HEK293T (cell line): ENCODE measurements at regions not wholly inside any gene's neighbourhood (a gene's known extent, or its start where the extent isn't known, plus 50 kb on each side); places are given as distances from the start of the nearest gene placed in this dataset.

Source experiments
- CTCF ChIA-PET: fragments of 350-600 bp; formaldehyde crosslinking; extraction: SDS; loops from one replicate; lab custom pipeline; 2021; ENCODE audit warnings: antibody characterized with exemption, inconsistent platforms; lab: Yijun Ruan, JAX
- POLR2A ChIA-PET: fragments of 350-600 bp; formaldehyde crosslinking; extraction: SDS; loops from one replicate; lab custom pipeline; 2020; ENCODE audit warnings: antibody characterized with exemption, inconsistent platforms; lab: Yijun Ruan, JAX
- DNase-seq: peaks from one replicate; pipeline ENCODE4 v3.0.0; 2012; ENCODE audit warnings: mixed read lengths; ENCODE audit errors: extremely low spot score
- ARNT ChIP-seq: fragments of 450-650 bp; IDR thresholded peaks from 2 replicates; pipeline ENCODE4 v1.6.1; 2017; ENCODE audit warnings: mild to moderate bottlenecking
- BHLHE40 ChIP-seq: fragments of 450-650 bp; IDR thresholded peaks from 2 replicates; pipeline ENCODE4 v1.6.1; 2016; ENCODE audit warnings: mild to moderate bottlenecking, moderate library complexity, borderline replicate concordance
- CTBP1 ChIP-seq: fragments of 450-650 bp; IDR thresholded peaks from 2 replicates; pipeline ENCODE4 v1.6.1; 2016; ENCODE audit warnings: borderline replicate concordance
- ELF4 ChIP-seq: fragments of 450-650 bp; IDR thresholded peaks from 2 replicates; pipeline ENCODE4 v1.6.1; 2017; ENCODE audit warnings: antibody characterized with exemption
- FOXA1 ChIP-seq: fragments of 450-650 bp; IDR thresholded peaks from 2 replicates; pipeline ENCODE4 v1.6.1; 2016; ENCODE audit warnings: mild to moderate bottlenecking
- FOXK2 ChIP-seq: fragments of 450-650 bp; IDR thresholded peaks from 2 replicates; pipeline ENCODE4 v1.6.1; 2016; ENCODE audit warnings: mild to moderate bottlenecking
- FOXM1 ChIP-seq: fragments of 450-650 bp; IDR thresholded peaks from 2 replicates; pipeline ENCODE4 v1.6.1; 2017; ENCODE audit warnings: mild to moderate bottlenecking, borderline replicate concordance
- HDGF ChIP-seq: fragments of 450-650 bp; IDR thresholded peaks from 2 replicates; pipeline ENCODE4 v1.6.1; 2017; ENCODE audit warnings: antibody characterized with exemption, borderline replicate concordance
- L3MBTL2 ChIP-seq: fragments of 450-650 bp; conservative IDR thresholded peaks from 2 replicates; pipeline ENCODE4 v1.6.1; 2016; ENCODE audit warnings: mild to moderate bottlenecking
- LEF1 ChIP-seq: fragments of 450-650 bp; IDR thresholded peaks from 2 replicates; pipeline ENCODE4 v1.6.1; 2017; ENCODE audit warnings: mild to moderate bottlenecking, borderline replicate concordance
- NFRKB ChIP-seq: fragments of 450-650 bp; IDR thresholded peaks from 2 replicates; pipeline ENCODE4 v1.6.1; 2016; ENCODE audit warnings: mild to moderate bottlenecking, moderate library complexity
- SP1 ChIP-seq: fragments of 450-650 bp; IDR thresholded peaks from 2 replicates; pipeline ENCODE4 v1.6.1; 2017
- SUZ12 ChIP-seq: fragments of 450-650 bp; IDR thresholded peaks from 2 replicates; pipeline ENCODE4 v1.6.1; 2016; ENCODE audit warnings: mild to moderate bottlenecking
- TARDBP ChIP-seq: fragments of 450-650 bp; IDR thresholded peaks from 2 replicates; pipeline ENCODE4 v1.6.1; 2016
- ZNF384 ChIP-seq: fragments of 450-650 bp; IDR thresholded peaks from 2 replicates; pipeline ENCODE4 v1.6.1; 2016
- TF ChIP-seq, protein P1 (sequence below): fragments of 450-650 bp; IDR thresholded peaks from 2 replicates; pipeline ENCODE4 v1.6.1; 2016

DNA sequence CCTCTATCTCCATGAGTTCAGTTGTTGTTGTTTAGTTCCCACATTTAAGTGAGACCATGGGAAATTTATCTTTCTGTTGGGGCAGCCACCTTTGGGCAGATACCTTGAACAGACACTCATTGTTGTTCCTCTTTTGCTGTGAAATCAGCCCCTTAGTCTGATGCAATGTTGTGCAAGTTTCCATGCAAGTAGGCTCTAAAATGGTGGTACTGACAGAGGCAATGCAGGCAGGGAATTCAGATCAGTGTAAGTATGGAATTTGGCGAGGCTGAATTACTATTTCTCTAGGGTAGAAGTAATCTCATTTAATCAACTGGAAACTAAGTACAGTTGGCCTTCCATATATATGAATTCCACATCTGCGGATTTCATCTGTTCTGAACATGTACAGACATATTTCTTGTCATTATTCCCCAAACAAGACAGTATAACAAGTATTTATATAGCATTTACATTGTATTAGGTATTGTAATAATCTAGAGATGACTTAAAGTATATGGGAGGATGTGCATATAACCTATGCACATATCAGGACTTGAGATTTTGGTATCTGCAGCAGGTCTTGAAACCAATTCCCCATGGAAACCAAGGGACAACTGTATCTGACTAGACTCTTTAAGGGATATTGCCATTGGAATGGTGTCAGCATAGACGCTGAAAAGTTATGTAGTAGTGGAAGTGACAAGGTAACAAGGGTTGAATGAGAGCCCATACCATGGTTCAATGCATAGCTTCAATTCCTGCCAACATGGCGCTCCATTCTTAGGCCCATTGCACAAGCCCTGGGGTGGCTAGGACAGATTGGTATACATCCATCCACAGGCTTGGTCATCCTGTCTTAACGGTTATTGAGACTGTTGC, 281.5 kb upstream of the HTR2A start:
- CTCF ChIA-PET = no interaction called here
- POLR2A ChIA-PET = no interaction called here
- TF ChIP-seq CTBP1 = no peak
- no peak for TF ChIP-seq ELF4
- TF ChIP-seq, protein P1, sequence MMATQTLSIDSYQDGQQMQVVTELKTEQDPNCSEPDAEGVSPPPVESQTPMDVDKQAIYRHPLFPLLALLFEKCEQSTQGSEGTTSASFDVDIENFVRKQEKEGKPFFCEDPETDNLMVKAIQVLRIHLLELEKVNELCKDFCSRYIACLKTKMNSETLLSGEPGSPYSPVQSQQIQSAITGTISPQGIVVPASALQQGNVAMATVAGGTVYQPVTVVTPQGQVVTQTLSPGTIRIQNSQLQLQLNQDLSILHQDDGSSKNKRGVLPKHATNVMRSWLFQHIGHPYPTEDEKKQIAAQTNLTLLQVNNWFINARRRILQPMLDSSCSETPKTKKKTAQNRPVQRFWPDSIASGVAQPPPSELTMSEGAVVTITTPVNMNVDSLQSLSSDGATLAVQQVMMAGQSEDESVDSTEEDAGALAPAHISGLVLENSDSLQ = no peak
- TF ChIP-seq NFRKB = no peak
- no peak for TF ChIP-seq SUZ12
- TF ChIP-seq FOXA1 = no peak
- no peak for TF ChIP-seq ARNT
- no peak for TF ChIP-seq LEF1
- no peak for TF ChIP-seq TARDBP
- TF ChIP-seq L3MBTL2 = no peak
- TF ChIP-seq FOXM1 = no peak
- no peak for TF ChIP-seq ZNF384
- no peak for TF ChIP-seq BHLHE40

DNA sequence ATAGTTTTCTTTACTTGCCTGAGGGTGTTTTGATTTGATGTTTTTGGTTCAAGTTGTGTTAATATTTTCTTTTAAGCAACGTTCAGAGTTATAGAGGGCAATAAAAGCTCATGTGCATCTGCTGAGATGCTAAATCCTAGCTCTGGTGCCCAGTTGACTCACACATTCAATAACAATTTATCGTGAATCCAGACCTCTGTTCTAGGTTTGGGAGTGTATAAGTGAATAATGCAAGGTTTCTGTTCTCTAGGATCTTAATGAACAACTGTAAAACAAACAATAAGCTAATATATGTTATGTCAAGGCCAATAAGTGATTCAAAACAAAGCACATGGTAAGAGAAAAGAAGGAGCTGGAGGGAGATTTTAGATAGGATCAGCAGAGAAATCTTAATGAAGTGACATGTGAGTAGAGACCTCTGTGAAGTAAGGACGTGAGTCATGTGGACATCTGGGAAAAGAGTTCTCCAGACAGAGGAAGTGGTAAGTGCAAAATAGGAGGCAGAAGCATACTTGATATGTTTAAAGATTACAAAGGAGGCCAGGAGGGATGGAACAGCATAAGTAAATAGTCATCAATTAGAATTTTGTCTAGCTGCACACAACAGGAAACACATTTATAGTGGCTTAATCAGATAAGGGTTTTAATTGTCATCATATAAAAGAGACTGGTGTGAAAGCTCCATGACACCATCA, 278.5 kb upstream of the HTR2A start:
- DNase-seq = no peak
- ChIA-PET POLR2A (no interaction called here), CTCF (no interaction called here)
- no peak for TF ChIP-seq ARNT
- no peak for TF ChIP-seq SP1
- TF ChIP-seq, protein P1 = no peak
- no peak for TF ChIP-seq ZNF384
- no peak for TF ChIP-seq LEF1
- no peak for TF ChIP-seq SUZ12
- TF ChIP-seq FOXA1 = no peak

More for the DNA sequence above, 281.5 kb upstream of the HTR2A start:
- DNase-seq = no peak

DNA sequence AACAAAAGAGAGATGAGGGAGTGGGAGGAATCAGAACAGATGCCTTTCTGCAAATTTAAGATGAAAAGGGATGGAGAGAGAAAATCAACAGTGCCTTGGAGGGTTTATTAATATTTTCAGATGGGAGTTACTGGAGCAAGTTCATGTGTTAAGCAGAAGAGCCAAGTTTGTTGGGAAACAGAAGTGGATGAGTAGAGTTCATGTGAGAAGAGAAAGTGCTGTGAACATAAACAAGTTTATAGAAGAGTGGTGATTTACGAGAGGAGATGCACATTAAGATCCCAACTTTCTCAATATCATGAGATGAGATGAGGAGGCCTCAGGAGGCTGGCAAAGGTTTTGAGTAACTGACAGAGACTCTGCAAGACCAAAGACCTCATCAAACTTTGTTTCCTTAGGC, 274.1 kb upstream of the HTR2A start:
- ChIA-PET POLR2A (no interaction called here), CTCF (no interaction called here)
- no peak for DNase-seq
- TF ChIP-seq CTBP1 (no peak), ELF4 (no peak), L3MBTL2 (no peak), BHLHE40 (no peak)

DNA sequence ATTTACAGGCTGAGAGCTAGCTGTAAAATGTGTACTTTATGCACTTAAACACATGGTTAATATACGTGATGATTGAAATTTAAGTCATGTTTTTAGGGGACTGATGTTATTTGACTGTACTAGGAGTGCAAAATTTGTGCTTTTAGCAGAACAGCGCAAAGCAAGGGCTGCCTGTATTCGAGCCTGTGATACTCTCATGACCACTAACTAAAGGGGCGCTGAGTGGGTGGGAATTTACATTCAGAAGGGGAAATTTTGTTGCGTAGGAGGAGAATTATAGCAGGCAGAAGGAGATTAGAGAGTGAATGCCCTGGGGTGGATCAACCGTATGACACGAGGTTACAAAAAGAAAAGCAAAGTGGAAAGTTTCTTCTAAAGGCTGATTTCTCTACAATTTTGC, 271.8 kb upstream of the HTR2A start:
- POLR2A ChIA-PET = no interaction called here
- DNase-seq = no peak
- TF ChIP-seq ARNT = no peak
- TF ChIP-seq, protein P1 = no peak
- no peak for TF ChIP-seq HDGF
- TF ChIP-seq NFRKB = no peak
- no peak for TF ChIP-seq ELF4
- no peak for TF ChIP-seq LEF1
- TF ChIP-seq TARDBP = no peak
- TF ChIP-seq BHLHE40 = no peak
- TF ChIP-seq SP1 = no peak
- no peak for TF ChIP-seq SUZ12
- no peak for TF ChIP-seq FOXA1
- TF ChIP-seq CTBP1 = no peak
- TF ChIP-seq FOXK2 = no peak
- no peak for TF ChIP-seq L3MBTL2
- TF ChIP-seq FOXM1 = no peak
- no peak for TF ChIP-seq ZNF384
- CTCF ChIA-PET = no interaction called here

DNA sequence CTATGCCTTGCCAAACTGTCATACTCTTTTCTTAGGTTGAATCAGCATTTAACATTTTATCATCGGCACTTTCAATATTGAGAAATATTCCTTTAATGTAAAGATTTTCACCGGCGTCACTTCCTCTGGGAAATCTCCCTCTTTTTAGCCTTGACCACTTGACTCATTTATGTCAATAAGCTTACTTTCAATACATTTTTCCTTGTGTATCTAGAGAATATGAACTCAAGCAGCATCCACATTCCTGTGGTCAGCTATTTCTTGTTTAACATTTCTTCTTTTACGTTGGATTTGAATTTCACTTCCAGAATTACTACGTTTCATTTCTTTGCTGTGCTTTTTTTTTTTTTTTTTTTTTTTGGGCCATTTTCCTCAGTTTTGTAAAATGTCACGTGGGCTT, 271.2 kb upstream of the HTR2A start:
- no peak for TF ChIP-seq SUZ12
- TF ChIP-seq L3MBTL2 = no peak
- TF ChIP-seq SP1 = no peak
- no peak for TF ChIP-seq LEF1
- TF ChIP-seq TARDBP = no peak
- no peak for TF ChIP-seq NFRKB
- TF ChIP-seq FOXK2 = no peak
- TF ChIP-seq FOXM1 = no peak
- TF ChIP-seq BHLHE40 = no peak
- no peak for TF ChIP-seq ELF4
- TF ChIP-seq ARNT = no peak
- no peak for TF ChIP-seq HDGF
- no peak for TF ChIP-seq FOXA1
- CTCF ChIA-PET = no interaction called here
- DNase-seq = no peak
- POLR2A ChIA-PET = no interaction called here

DNA sequence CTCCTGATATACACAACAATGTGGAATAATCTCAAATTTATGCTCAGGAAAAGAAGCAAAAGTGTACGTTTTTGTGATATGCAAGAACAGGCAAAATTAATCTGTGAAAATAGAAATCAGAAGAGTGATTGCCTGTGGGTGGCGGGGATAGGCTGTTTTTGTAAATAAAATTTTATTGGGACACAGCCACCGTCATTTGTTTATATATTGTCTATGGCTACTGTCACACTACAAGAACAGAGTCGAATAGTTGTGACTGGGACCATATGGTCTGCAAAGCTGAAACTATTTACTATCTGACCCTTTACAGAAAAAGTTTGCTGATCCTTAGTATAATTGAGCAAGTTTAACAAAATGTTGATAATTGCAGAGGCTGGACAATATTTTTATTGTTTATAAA, 269.5 kb upstream of the HTR2A start:
- TF ChIP-seq CTBP1 = no peak
- no peak for TF ChIP-seq L3MBTL2
- TF ChIP-seq SP1 = no peak
- no peak for TF ChIP-seq ELF4
- no peak for TF ChIP-seq ARNT
- TF ChIP-seq ZNF384 = no peak
- no peak for TF ChIP-seq TARDBP
- no peak for TF ChIP-seq BHLHE40
- no peak for TF ChIP-seq HDGF
- TF ChIP-seq NFRKB = no peak
- no peak for TF ChIP-seq FOXK2
- no peak for TF ChIP-seq FOXA1
- TF ChIP-seq FOXM1 = no peak
- DNase-seq = no peak
- POLR2A ChIA-PET = no interaction called here
- CTCF ChIA-PET = no interaction called here
